Smooth muscle cell of the brain vasculature (primary cell): ENCODE measurements at regions not wholly inside any gene's neighbourhood (a gene's known extent, or its start where the extent isn't known, plus 50 kb on each side); places are given as distances from the start of the nearest gene placed in this dataset.
A peak's percentile ranks its signal among the peaks of the same experiment; 100 is the strongest.
"Not testable (repeated sequence)": the region's sequence is repeated elsewhere in the genome, so short reads cannot be mapped to it uniquely, and the experiment has no call there.

Experiments used
- DNase-seq: peaks from one replicate; pipeline ENCODE4 v3.0.0-alpha.2; 2012; ENCODE audit warnings: low read depth, low spot score

- no peak for DNase-seq
Observed at GRCh38 chr1:80534606-80535360, 1266.0 kb upstream of the ADGRL2 start.

- DNase-seq: no peak
Observed at GRCh38 chr1:80533775-80534334, 1266.9 kb upstream of the ADGRL2 start.

GRCh38 chr1:80533093-80533492, 1267.6 kb upstream of the ADGRL2 start:
- DNase-seq: no peak

- DNase-seq: no peak
Observed at GRCh38 chr1:80531182-80531581, 1269.6 kb upstream of the ADGRL2 start.

GRCh38 chr1:80529546-80529945, 1271.2 kb upstream of the ADGRL2 start:
- no peak for DNase-seq

GRCh38 chr1:80523861-80524260, 1276.9 kb upstream of the ADGRL2 start:
- DNase-seq: no peak

GRCh38 chr1:80523071-80523470, 1277.7 kb upstream of the ADGRL2 start:
- DNase-seq: not testable (repeated sequence)

GRCh38 chr1:80520949-80521348, 1279.8 kb upstream of the ADGRL2 start:
- DNase-seq: no peak

GRCh38 chr1:80517062-80517461, 1283.7 kb upstream of the ADGRL2 start:
- DNase-seq: no peak

- no peak for DNase-seq
Observed at GRCh38 chr1:80509965-80510522, 1290.7 kb upstream of the ADGRL2 start.

- DNase-seq: peak; percentile 1
Observed at GRCh38 chr1:80506216-80506615, 1294.5 kb upstream of the ADGRL2 start.

- no peak for DNase-seq
Observed at GRCh38 chr1:80498673-80499072, 1302.1 kb upstream of the ADGRL2 start.

- no peak for DNase-seq
Observed at GRCh38 chr1:80495806-80496205, 1304.9 kb upstream of the ADGRL2 start.

GRCh38 chr1:80472145-80472544, 1328.6 kb upstream of the ADGRL2 start:
- DNase-seq: no peak

- no peak for DNase-seq
Observed at GRCh38 chr1:80468356-80468755, 1332.4 kb upstream of the ADGRL2 start.

- DNase-seq: no peak
Observed at GRCh38 chr1:80462006-80462405, 1338.7 kb upstream of the ADGRL2 start.

- DNase-seq: no peak
Observed at GRCh38 chr1:80457409-80457808, 1343.3 kb upstream of the ADGRL2 start.

GRCh38 chr1:80453775-80454174, 1347.0 kb upstream of the ADGRL2 start:
- no peak for DNase-seq

GRCh38 chr1:80450711-80451110, 1350.0 kb upstream of the ADGRL2 start:
- no peak for DNase-seq

GRCh38 chr1:80448081-80448480, 1352.7 kb upstream of the ADGRL2 start:
- no peak for DNase-seq

GRCh38 chr1:80447526-80447925, 1353.2 kb upstream of the ADGRL2 start:
- no peak for DNase-seq

GRCh38 chr1:80445033-80445432, 1355.7 kb upstream of the ADGRL2 start:
- DNase-seq: no peak

- no peak for DNase-seq
Observed at GRCh38 chr1:80444171-80444570, 1356.6 kb upstream of the ADGRL2 start.
